ENCODE measurements at regions not wholly inside any gene's neighbourhood (a gene's known extent, or its start where the extent isn't known, plus 50 kb on each side); places are given as distances from the start of the nearest gene placed in this dataset.

- in situ Hi-C loops (cut with MboI; ENCODE audit: low pct_unique_long_range_greater_than_20kb in 2 of 9, low sequenced_read_pairs in 9 of 9, unreplicated experiment in 9 of 9): no loop called here
- Histone ChIP-seq H3K4me1 (replicated peaks in 1 of 2) (no peaks in the 10 kb centered on the region), H3K27ac (no peak overlapping the region), H3K4me3 (no peak overlapping the region)
- ATAC-seq (replicated peaks in 6 of 8): peak in 1 of 8 experiments; percentile 53
- WGBS, 10 experiments: 75 to 100% methylated on average over 1 of the region's 2 CpGs; no CpG with 5 or more reads in 8 of the 10 experiments
Observed at GRCh38 chrX:42686706-42687105, 91.3 kb downstream of the PPP1R2C start.

GRCh38 chrX:42686296-42686695 is 91.7 kb downstream of the PPP1R2C start:
- ATAC-seq (replicated peaks in 6 of 8): no peak
- 29 to 100% (median 45%) methylated on average over 1 of the region's 1 CpG; no CpG with 5 or more reads in 6 of the 10 experiments for WGBS, 10 experiments
- in situ Hi-C loops (cut with MboI; ENCODE audit: low pct_unique_long_range_greater_than_20kb in 2 of 9, low sequenced_read_pairs in 9 of 9, unreplicated experiment in 9 of 9): no loop called here
- H3K4me3 ChIP-seq: no peak overlapping the region
- no peak overlapping the region for H3K27ac ChIP-seq
- no peaks in the 10 kb centered on the region for H3K4me1 ChIP-seq (replicated peaks in 1 of 2)

- 29 to 100% (median 86%) methylated on average over 1 to 2 of the region's 2 CpGs; no CpG with 5 or more reads in 5 of the 10 experiments for WGBS, 10 experiments
- no peak overlapping the region for H3K4me3 ChIP-seq
- in situ Hi-C loops (cut with MboI; ENCODE audit: low pct_unique_long_range_greater_than_20kb in 2 of 9, low sequenced_read_pairs in 9 of 9, unreplicated experiment in 9 of 9): no loop called here
- H3K4me1 ChIP-seq (replicated peaks in 1 of 2): peaks cover 0 to 4% of the 10 kb centered on the region in 2 donors
- no peak overlapping the region for H3K27ac ChIP-seq
- no peak for ATAC-seq (replicated peaks in 6 of 8)
Observed at GRCh38 chrX:42684065-42684464, 93.9 kb downstream of the PPP1R2C start.

GRCh38 chrX:42680666-42681065 is 97.3 kb downstream of the PPP1R2C start:
- Histone ChIP-seq H3K4me1 (replicated peaks in 1 of 2) (peaks cover 0 to 4% of the 10 kb centered on the region in 2 donors), H3K27ac (no peak overlapping the region), H3K4me3 (no peak overlapping the region)
- 0 to 33% (median 5%) methylated on average over 1 to 2 of the region's 2 CpGs; no CpG with 5 or more reads in 4 of the 10 experiments for WGBS, 10 experiments
- in situ Hi-C loops (cut with MboI; ENCODE audit: low pct_unique_long_range_greater_than_20kb in 2 of 9, low sequenced_read_pairs in 9 of 9, unreplicated experiment in 9 of 9): no loop called here
- peak in 5 of 8 experiments; percentile 21 to 58 (median 30) for ATAC-seq (replicated peaks in 6 of 8)

GRCh38 chrX:42678133-42678532 is 99.8 kb downstream of the PPP1R2C start:
- ATAC-seq (replicated peaks in 6 of 8): no peak
- Histone ChIP-seq H3K4me3 (no peak overlapping the region), H3K27ac (no peak overlapping the region), H3K4me1 (replicated peaks in 1 of 2) (peaks cover 0 to 4% of the 10 kb centered on the region in 2 donors)
- in situ Hi-C loops (cut with MboI; ENCODE audit: low pct_unique_long_range_greater_than_20kb in 2 of 9, low sequenced_read_pairs in 9 of 9, unreplicated experiment in 9 of 9): no loop called here
- 40 to 100% (median 100%) methylated on average over 1 to 2 of the region's 6 CpGs; no CpG with 5 or more reads in 7 of the 10 experiments for WGBS, 10 experiments

- Histone ChIP-seq H3K4me1 (replicated peaks in 1 of 2) (no peaks in the 10 kb centered on the region), H3K27ac (no peak overlapping the region), H3K4me3 (no peak overlapping the region)
- in situ Hi-C loops (cut with MboI; ENCODE audit: low pct_unique_long_range_greater_than_20kb in 2 of 9, low sequenced_read_pairs in 9 of 9, unreplicated experiment in 9 of 9): no loop called here
- no peak for ATAC-seq (replicated peaks in 6 of 8)
Observed at GRCh38 chrX:42673301-42673810, 104.6 kb downstream of the PPP1R2C start.

GRCh38 chrX:42664680-42665079 is 113.3 kb downstream of the PPP1R2C start:
- ATAC-seq (replicated peaks in 6 of 8): peak in 1 of 8 experiments; percentile 61
- Histone ChIP-seq H3K4me3 (no peak overlapping the region), H3K4me1 (replicated peaks in 1 of 2) (no peaks in the 10 kb centered on the region), H3K27ac (no peak overlapping the region)
- in situ Hi-C loops (cut with MboI; ENCODE audit: low pct_unique_long_range_greater_than_20kb in 2 of 9, low sequenced_read_pairs in 9 of 9, unreplicated experiment in 9 of 9): no loop called here
- WGBS, 10 experiments: 0 to 50% (median 34%) methylated on average over 1 to 3 of the region's 3 CpGs; no CpG with 5 or more reads in 6 of the 10 experiments

GRCh38 chrX:42628471-42628870 is 149.5 kb downstream of the PPP1R2C start:
- no peak overlapping the region for H3K4me3 ChIP-seq
- in situ Hi-C loops (cut with MboI; ENCODE audit: low pct_unique_long_range_greater_than_20kb in 2 of 9, low sequenced_read_pairs in 9 of 9, unreplicated experiment in 9 of 9): no loop called here
- no peak for ATAC-seq (replicated peaks in 6 of 8)
- no peaks in the 10 kb centered on the region for H3K4me1 ChIP-seq (replicated peaks in 1 of 2)
- H3K27ac ChIP-seq: no peak overlapping the region

GRCh38 chrX:42627891-42628290 is 150.1 kb downstream of the PPP1R2C start:
- Histone ChIP-seq H3K4me1 (replicated peaks in 1 of 2) (no peaks in the 10 kb centered on the region), H3K27ac (no peak overlapping the region), H3K4me3 (no peak overlapping the region)
- WGBS, 10 experiments: 0 to 100% (median 17%) methylated on average over 1 to 3 of the region's 3 CpGs; no CpG with 5 or more reads in 3 of the 10 experiments
- in situ Hi-C loops (cut with MboI; ENCODE audit: low pct_unique_long_range_greater_than_20kb in 2 of 9, low sequenced_read_pairs in 9 of 9, unreplicated experiment in 9 of 9): no loop called here
- ATAC-seq (replicated peaks in 6 of 8): no peak

- WGBS, 10 experiments: 0 to 83% (median 67%) methylated on average over 1 of the region's 1 CpG; no CpG with 5 or more reads in 3 of the 10 experiments
- no peak for ATAC-seq (replicated peaks in 6 of 8)
- Histone ChIP-seq H3K4me1 (replicated peaks in 1 of 2) (peaks cover 0 to 2% of the 10 kb centered on the region in 2 donors), H3K27ac (no peak overlapping the region), H3K4me3 (no peak overlapping the region)
- in situ Hi-C loops (cut with MboI; ENCODE audit: low pct_unique_long_range_greater_than_20kb in 2 of 9, low sequenced_read_pairs in 9 of 9, unreplicated experiment in 9 of 9): no loop called here
Observed at GRCh38 chrX:42624524-42624923, 153.4 kb downstream of the PPP1R2C start.

GRCh38 chrX:42619068-42619467 is 158.9 kb downstream of the PPP1R2C start:
- in situ Hi-C loops (cut with MboI; ENCODE audit: low pct_unique_long_range_greater_than_20kb in 2 of 9, low sequenced_read_pairs in 9 of 9, unreplicated experiment in 9 of 9): no loop called here
- H3K4me1 ChIP-seq (replicated peaks in 1 of 2): peaks cover 0 to 2% of the 10 kb centered on the region in 2 donors
- no peak for ATAC-seq (replicated peaks in 6 of 8)
- H3K4me3 ChIP-seq: no peak overlapping the region
- no peak overlapping the region for H3K27ac ChIP-seq

- Histone ChIP-seq H3K27ac (no peak overlapping the region), H3K4me1 (replicated peaks in 1 of 2) (peaks cover 0 to 2% of the 10 kb centered on the region in 2 donors), H3K4me3 (no peak overlapping the region)
- ATAC-seq (replicated peaks in 6 of 8): no peak
- in situ Hi-C loops (cut with MboI; ENCODE audit: low pct_unique_long_range_greater_than_20kb in 2 of 9, low sequenced_read_pairs in 9 of 9, unreplicated experiment in 9 of 9): no loop called here
- 0 to 100% (median 32%) methylated on average over 1 to 2 of the region's 2 CpGs; no CpG with 5 or more reads in 3 of the 10 experiments for WGBS, 10 experiments
Observed at GRCh38 chrX:42616981-42617380, 161.0 kb downstream of the PPP1R2C start.

GRCh38 chrX:42615161-42615563 is 162.8 kb downstream of the PPP1R2C start:
- ATAC-seq (replicated peaks in 6 of 8): no peak
- in situ Hi-C loops (cut with MboI; ENCODE audit: low pct_unique_long_range_greater_than_20kb in 2 of 9, low sequenced_read_pairs in 9 of 9, unreplicated experiment in 9 of 9): no loop called here
- WGBS, 10 experiments: 0% methylated on average over 1 of the region's 1 CpG; no CpG with 5 or more reads in 9 of the 10 experiments

GRCh38 chrX:42606591-42606990 is 171.4 kb downstream of the PPP1R2C start:
- H3K27ac ChIP-seq: no peak overlapping the region
- peak in 2 of 8 experiments; percentile 33 to 38 for ATAC-seq (replicated peaks in 6 of 8)
- in situ Hi-C loops (cut with MboI; ENCODE audit: low pct_unique_long_range_greater_than_20kb in 2 of 9, low sequenced_read_pairs in 9 of 9, unreplicated experiment in 9 of 9): no loop called here
- no peak overlapping the region for H3K4me3 ChIP-seq
- 0 to 100% (median 79%) methylated on average over 1 to 4 of the region's 4 CpGs; no CpG with 5 or more reads in 4 of the 10 experiments for WGBS, 10 experiments
- H3K4me1 ChIP-seq (replicated peaks in 1 of 2): peaks cover 0 to 4% of the 10 kb centered on the region in 2 donors

More at GRCh38 chrX:42615161-42615563, 162.8 kb downstream of the PPP1R2C start:
- H3K4me1 ChIP-seq (replicated peaks in 1 of 2): no peaks in the 10 kb centered on the region
- no peak overlapping the region for H3K27ac ChIP-seq
- H3K4me3 ChIP-seq: no peak overlapping the region

Data from motor neuron (in vitro differentiated cells).